Glutamatergic neuron (in vitro differentiated cells): ENCODE measurements at regions not wholly inside any gene's neighbourhood (a gene's known extent, or its start where the extent isn't known, plus 50 kb on each side); places are given as distances from the start of the nearest gene placed in this dataset.

Experiments used
- DNase-seq: peaks from one replicate; pipeline ENCODE4 v3.0.0; 2022
- H3K27ac Mint-ChIP-seq: one replicate; pipeline ENCODE4 v1.8.0; 2020; ENCODE audit warnings: mild to moderate bottlenecking, mixed read lengths, inconsistent platforms; ENCODE audit not compliant: unreplicated experiment
- H3K27me3 Mint-ChIP-seq: one replicate; pipeline ENCODE4 v1.8.0; 2020; ENCODE audit warnings: mild to moderate bottlenecking, moderate library complexity, mixed read lengths, inconsistent platforms; ENCODE audit not compliant: unreplicated experiment
- H3K36me3 Mint-ChIP-seq: one replicate; pipeline ENCODE4 v1.8.0; 2020; ENCODE audit warnings: mild to moderate bottlenecking, mixed read lengths, inconsistent platforms; ENCODE audit not compliant: unreplicated experiment
- H3K4me1 Mint-ChIP-seq: one replicate; pipeline ENCODE4 v1.8.0; 2020; ENCODE audit warnings: mild to moderate bottlenecking, low read depth, mixed read lengths, inconsistent platforms; ENCODE audit not compliant: unreplicated experiment
- H3K4me3 Mint-ChIP-seq: one replicate; pipeline ENCODE4 v1.8.0; 2020; ENCODE audit warnings: mild to moderate bottlenecking, mixed read lengths, inconsistent platforms; ENCODE audit not compliant: unreplicated experiment
- H3K9me3 Mint-ChIP-seq: one replicate; pipeline ENCODE4 v1.8.0; 2020; ENCODE audit warnings: mild to moderate bottlenecking, moderate library complexity, mixed read lengths, inconsistent platforms; ENCODE audit not compliant: unreplicated experiment
- TF ChIP-seq, protein P1 (sequence below): fragments of 200-600 bp; sonication (generic); IDR thresholded peaks from one replicate; pipeline ENCODE4 v1.5.0; 2021; ENCODE audit not compliant: partially characterized antibody, unreplicated experiment

DNA sequence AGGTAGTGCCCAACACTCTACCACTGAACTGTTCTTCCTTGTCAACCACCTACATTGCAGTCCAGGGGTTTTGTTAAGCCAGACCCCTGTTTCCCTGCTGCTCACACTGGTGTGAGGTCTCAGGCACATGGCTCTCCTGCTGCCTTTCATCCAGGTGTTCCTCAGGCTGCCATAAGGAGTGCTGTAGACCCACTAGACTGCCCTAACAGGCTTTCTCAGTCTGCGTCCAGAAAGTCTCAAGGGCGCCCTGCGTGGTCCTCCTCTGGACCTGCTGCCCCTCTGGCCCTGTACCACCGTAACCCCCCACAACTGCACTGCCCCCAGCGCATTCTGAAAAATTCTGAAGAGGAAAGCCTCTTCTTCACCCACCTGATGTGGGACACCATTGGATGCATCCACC lies 225.7 kb upstream of the ANKRD30A start:
- H3K9me3 Mint-ChIP-seq = peaks cover 12% of the 10 kb centered on the region
- no peaks in the 10 kb centered on the region for H3K4me1 Mint-ChIP-seq
- TF ChIP-seq, protein P1, sequence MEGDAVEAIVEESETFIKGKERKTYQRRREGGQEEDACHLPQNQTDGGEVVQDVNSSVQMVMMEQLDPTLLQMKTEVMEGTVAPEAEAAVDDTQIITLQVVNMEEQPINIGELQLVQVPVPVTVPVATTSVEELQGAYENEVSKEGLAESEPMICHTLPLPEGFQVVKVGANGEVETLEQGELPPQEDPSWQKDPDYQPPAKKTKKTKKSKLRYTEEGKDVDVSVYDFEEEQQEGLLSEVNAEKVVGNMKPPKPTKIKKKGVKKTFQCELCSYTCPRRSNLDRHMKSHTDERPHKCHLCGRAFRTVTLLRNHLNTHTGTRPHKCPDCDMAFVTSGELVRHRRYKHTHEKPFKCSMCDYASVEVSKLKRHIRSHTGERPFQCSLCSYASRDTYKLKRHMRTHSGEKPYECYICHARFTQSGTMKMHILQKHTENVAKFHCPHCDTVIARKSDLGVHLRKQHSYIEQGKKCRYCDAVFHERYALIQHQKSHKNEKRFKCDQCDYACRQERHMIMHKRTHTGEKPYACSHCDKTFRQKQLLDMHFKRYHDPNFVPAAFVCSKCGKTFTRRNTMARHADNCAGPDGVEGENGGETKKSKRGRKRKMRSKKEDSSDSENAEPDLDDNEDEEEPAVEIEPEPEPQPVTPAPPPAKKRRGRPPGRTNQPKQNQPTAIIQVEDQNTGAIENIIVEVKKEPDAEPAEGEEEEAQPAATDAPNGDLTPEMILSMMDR = no peak
- peaks cover 2% of the 10 kb centered on the region for H3K27me3 Mint-ChIP-seq
- H3K36me3 Mint-ChIP-seq = no peaks in the 10 kb centered on the region
- no peak for DNase-seq
- no peak overlapping the region for H3K4me3 Mint-ChIP-seq
- H3K27ac Mint-ChIP-seq = no peak overlapping the region

GRCh38 chr10:36888925-36889573 lies 236.3 kb upstream of the ANKRD30A start:
- H3K27ac Mint-ChIP-seq = no peak overlapping the region
- peaks cover 1% of the 10 kb centered on the region for H3K9me3 Mint-ChIP-seq
- H3K36me3 Mint-ChIP-seq = no peaks in the 10 kb centered on the region
- no peak overlapping the region for H3K4me3 Mint-ChIP-seq
- TF ChIP-seq, protein P1 = peak; percentile 82
- H3K4me1 Mint-ChIP-seq = peaks cover 2% of the 10 kb centered on the region
- H3K27me3 Mint-ChIP-seq = peaks cover 2% of the 10 kb centered on the region
- DNase-seq = peak; percentile 83

DNA sequence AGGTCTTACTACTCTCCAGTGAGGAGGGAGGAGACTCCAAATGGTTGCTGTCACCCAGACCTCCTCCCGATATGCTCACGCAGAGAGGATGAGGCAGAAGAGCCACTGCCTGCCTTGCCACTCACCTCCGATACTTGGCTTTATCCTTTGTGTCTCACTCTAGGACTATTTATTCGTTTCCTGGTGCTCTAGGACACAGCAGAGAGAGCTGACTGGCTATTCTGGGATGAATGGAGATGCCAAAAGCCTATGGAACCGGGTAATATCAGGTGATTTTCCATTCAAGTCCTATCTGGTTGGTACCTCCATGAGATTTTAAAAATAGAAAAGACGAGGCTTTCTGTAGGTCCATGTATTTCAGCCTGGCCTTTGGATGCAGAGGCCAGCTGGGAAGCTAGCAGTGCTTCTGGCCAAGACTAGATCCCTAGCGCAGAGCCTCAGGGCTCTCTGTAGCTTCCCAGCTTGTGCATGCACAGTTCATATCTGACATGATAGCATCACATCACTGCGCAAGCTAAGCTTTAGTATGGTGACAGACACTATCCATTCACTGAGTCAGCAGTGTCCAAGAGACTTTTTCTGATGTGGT lies 239.0 kb upstream of the ANKRD30A start:
- no peak overlapping the region for H3K27ac Mint-ChIP-seq
- H3K4me1 Mint-ChIP-seq = peaks cover 2% of the 10 kb centered on the region
- TF ChIP-seq, protein P1 = no peak
- H3K27me3 Mint-ChIP-seq = no peaks in the 10 kb centered on the region
- peaks cover 1% of the 10 kb centered on the region for H3K9me3 Mint-ChIP-seq
- no peak overlapping the region for H3K4me3 Mint-ChIP-seq
- H3K36me3 Mint-ChIP-seq = no peaks in the 10 kb centered on the region
- DNase-seq = no peak

GRCh38 chr10:36885746-36886145 lies 239.7 kb upstream of the ANKRD30A start:
- Mint-ChIP-seq H3K27me3 (no peaks in the 10 kb centered on the region), H3K9me3 (peaks cover 1% of the 10 kb centered on the region), H3K27ac (no peak overlapping the region), H3K4me1 (peaks cover 4% of the 10 kb centered on the region), H3K4me3 (no peak overlapping the region), H3K36me3 (no peaks in the 10 kb centered on the region)
- TF ChIP-seq, protein P1 = no peak
- DNase-seq = no peak

DNA sequence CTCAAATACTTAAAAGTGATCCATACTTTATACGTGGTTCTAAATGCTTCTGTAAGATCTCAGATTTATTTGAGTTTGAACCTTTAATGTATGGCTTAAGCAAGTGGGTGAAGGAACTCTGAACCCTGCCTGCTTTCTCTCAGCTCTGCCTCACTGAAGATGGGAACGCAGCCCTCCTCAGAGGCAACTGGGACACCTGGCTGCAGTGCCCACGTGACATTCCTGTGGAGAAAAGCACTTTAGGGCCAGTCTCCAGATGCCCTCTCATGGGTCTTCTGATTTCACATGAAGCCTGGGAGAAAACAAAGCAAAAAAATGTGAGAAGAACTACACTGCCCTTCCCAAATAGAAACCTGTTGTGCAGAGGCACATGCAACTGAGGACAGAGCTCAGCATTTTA lies 242.6 kb upstream of the ANKRD30A start:
- TF ChIP-seq, protein P1 = no peak
- Mint-ChIP-seq H3K36me3 (no peaks in the 10 kb centered on the region), H3K9me3 (peaks cover 3% of the 10 kb centered on the region), H3K27me3 (no peaks in the 10 kb centered on the region), H3K4me1 (peaks cover 10% of the 10 kb centered on the region), H3K27ac (no peak overlapping the region), H3K4me3 (no peak overlapping the region)
- no peak for DNase-seq
